IPS-NIHi7 (cell line): ENCODE measurements at regions not wholly inside any gene's neighbourhood (a gene's known extent, or its start where the extent isn't known, plus 50 kb on each side); places are given as distances from the start of the nearest gene placed in this dataset.
A peak's percentile ranks its signal among the peaks of the same experiment; 100 is the strongest.

ENCODE experiments used
- DNase-seq: peaks from one replicate; pipeline ENCODE4 v3.0.0; 2012; ENCODE audit warnings: mixed read lengths; ENCODE audit errors: extremely low spot score

- no peak for DNase-seq
Measured at GRCh38 chr6:113562248-113562647, 294.9 kb upstream of the MARCKS start.

GRCh38 chr6:113564371-113565171 is 292.6 kb upstream of the MARCKS start:
- DNase-seq = peak; percentile 82

- DNase-seq = no peak
Measured at GRCh38 chr6:113565306-113565705, 291.8 kb upstream of the MARCKS start.

- no peak for DNase-seq
Measured at GRCh38 chr6:113570161-113570560, 287.0 kb upstream of the MARCKS start.

DNA sequence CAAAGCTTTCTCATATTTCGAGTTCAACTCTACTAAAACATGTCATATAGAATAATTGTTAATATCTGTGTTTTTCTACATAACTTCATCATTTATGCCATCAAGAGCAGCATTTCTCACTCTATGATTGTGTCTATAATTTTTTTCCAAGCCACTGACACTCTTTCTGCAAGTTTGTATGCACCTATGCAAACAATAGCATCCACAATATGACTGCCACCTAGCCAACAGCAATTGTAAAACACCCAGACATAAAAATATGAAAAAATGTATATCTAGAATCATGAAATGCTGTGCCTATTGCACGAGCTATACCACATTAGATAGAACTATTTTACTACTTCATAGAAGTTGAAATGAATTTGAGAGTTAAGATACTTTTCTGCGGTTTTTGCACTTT is 286.5 kb upstream of the MARCKS start:
- DNase-seq = no peak

- DNase-seq = no peak
Measured at GRCh38 chr6:113574147-113574546, 283.0 kb upstream of the MARCKS start.

DNA sequence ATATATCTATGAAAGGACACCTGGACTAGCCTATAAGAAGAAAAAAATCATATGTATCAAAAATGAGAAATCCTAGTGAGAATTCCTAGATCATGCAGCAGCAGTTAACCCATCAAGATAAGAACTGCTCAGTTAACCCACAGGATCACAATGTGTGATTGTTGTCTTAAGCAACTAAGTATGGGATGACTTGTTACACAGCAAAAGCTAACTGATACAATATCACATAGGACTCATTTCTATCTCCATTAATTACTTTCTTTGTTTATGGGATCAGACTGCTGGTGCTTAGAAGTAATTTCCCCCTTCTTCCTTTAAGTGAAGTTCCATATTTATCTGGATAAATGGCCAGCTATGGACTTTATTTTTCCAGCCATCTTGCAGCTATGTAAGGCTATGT is 280.8 kb upstream of the MARCKS start:
- DNase-seq = no peak

DNA sequence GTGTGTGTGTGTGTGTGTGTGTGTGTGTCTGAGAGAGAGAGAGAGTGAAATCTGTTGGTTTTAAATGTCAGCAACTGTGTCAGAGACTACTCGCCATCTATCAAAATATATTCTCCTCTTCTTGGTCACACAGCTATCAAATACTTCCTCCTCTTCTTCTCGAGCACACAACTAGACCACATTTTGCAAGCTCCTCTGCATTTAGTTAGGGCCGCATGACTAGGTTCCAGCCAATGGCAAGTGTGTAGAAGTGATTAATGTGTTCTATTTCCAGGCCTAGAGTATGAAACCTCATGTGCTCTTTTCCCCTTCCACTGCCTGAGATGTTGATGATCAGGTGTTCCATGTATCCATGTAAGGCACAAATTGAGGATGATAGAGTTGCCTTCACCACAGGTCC is 278.5 kb upstream of the MARCKS start:
- no peak for DNase-seq

DNA sequence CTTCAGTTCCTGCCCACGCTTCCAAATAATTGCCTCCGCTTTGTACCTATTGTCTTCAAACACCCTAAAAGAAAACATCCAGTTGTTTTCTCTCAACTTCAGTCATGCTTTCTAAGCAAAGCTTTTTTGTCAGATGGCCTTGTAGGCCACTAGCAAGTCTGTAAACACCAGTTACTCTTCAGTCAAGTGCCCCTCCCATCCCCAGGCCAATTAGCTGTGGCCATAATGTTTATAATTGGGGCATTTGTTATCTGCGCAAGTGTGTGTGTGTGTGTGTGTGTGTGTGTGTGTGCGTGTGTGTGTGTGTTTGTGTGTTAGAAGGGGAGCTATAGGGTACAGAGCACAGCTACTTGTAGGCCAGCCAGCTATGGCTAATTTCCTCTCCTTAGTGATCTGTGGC is 272.4 kb upstream of the MARCKS start:
- DNase-seq = no peak

GRCh38 chr6:113585246-113585645 is 271.9 kb upstream of the MARCKS start:
- no peak for DNase-seq

DNA sequence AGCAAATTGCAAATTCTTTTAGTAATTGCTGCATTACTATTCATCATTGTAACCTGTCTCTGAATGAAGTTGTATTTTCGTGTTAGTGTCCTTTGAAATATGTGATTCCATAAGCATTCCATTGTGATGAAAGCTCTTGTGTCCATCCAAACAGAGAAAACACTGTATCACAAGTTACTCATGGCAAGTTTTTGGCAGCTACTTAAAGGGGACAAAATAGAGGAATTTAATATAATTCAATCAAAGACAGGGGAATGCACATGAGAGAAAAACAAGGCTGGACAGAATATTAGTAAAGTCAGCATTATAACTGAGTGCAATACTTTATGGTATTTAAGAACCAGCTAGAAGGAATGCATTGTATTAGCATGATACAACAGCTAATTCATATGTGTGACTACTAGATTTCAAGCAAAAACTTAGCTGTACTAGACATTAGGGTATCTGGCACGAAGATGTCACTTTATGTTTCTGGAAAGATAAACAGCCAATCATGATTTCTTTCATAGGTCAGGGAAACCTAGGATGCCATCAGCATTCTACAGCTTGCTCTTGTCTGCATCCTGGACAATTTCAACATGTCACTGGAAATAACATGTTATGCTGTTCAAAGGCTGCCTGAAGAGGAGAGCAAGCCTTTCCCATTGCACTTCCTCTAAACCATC is 270.6 kb upstream of the MARCKS start:
- DNase-seq = no peak

DNA sequence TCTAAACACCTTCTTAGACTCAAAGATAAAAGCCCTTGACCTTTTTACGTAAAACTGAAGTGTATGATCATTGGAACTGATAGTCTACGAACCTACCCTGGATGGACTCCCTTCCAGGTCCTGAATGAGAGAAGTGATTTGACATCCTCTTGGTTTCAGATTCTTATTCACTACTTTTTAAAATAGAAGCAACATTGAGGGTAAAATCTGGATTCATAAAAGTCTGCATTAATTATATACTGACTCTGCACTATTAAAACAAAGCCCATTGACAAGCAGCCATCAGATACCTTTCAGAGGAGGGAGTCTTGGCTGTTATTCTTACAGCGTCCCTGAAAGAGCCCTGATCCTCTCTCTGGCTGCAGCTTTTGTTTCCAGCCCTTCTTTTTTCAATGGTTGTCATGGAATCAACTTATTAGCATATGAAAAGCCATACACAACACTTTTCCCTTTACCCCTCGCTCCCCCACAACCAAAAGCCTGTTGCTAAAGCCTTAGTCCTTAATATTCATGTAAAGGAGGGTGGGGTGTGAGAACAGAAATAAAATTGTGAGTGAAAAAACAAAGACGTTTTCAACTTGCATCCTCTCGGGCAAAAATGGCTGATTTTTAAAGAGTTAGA is 270.0 kb upstream of the MARCKS start:
- peak; percentile 53 for DNase-seq

DNA sequence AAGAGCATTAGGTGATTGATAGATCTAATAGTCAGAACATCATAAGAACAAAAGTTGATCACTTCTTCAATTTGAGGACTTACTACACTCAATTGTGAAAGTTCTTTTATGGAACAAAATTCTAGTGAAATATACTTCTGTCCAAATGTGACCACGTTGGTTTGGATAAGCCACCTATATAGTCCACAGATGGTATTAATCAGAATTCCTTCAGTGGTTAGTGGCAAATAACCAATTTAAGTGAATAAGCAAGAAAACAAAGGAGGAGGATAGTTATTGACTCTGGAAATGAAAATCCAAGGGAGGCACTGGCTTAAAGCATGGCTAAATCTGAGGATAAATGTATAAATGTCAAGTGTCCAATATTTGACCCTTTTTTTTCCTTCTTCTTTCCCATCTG is 268.5 kb upstream of the MARCKS start:
- no peak for DNase-seq

DNA sequence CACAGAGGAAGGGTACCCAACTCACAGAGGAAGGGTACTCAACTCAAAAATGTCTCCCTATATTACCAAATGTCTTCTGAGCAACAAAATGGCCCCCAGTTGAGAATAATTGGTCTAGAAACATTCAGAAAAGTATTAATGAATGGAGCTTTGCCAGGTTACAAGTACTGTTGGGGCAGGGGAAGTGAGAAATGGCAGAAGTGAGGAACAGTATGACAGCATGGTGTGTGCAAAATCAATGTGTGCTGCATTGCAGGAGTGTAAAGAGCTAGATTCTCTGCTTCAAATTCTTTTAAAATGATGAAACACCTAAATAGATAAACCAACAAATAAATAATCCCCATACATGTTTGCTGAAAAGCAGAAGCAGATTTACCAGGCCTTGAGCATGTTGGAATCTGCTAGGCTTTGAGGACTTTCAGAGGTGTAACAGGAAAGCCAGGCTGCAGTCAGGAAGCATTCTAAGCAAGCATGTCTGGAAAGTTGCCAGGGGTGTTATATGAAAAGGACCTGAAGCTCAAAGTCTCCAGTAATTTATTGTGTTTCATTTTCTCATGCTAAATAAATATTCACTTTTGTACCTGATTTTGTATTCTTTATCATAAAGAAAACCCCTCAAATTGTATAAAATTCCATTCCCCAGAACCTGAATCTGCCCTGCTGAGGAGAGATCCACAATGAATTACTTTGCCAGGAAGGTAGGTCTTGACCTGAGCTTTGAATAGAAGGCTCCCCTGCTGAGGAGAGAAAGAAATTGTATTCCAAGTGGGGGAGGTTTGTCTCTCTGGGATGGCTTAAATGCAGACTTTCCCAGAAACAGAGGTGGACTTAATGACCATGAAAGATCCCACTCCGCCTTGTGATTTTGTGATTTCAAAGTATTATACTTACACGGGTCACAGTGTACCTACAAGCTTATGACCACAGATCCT is 265.0 kb upstream of the MARCKS start:
- DNase-seq = peak; percentile 45

DNA sequence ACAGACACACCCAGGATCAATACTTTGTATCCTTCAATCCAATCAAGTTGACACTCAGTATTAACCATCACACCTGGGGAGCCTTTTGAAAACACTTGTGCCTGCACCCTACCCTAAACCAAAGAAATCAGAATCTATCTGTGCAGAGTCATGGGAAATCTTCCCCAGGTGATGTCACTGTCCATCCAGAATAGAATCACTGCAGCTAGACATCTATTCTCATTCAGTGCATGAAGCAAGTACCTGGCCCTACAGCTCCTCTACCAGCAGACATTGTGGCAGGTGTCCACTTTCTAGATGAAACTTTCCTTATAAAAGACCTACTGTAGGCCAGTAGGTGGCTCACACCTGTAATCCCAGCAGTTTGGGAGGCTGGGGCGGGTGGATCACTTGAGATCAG is 262.4 kb upstream of the MARCKS start:
- no peak for DNase-seq

DNA sequence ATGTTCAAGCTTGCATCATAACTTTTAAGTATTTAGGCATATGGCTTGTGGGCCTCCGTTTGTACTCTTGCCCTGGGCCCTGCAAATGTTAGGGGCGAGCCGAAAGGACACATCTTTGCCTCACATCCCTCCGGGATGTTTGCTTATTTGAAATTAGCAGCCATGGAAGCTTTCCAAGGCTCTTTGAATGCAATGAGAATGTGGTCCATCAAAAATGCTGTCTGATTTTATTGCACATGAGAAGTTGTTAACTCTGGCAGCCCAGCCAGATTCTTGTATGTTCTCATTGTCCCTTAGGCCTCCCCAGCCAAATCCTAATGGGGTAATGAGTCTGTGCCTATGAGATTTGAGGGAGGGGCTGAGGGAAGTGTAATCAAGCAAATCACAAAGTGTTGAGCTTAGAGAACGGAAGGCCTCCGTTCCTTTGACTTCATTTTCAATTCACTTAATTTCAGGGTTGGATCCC is 261.2 kb upstream of the MARCKS start:
- no peak for DNase-seq

GRCh38 chr6:113596387-113597230 is 260.5 kb upstream of the MARCKS start:
- no peak for DNase-seq

GRCh38 chr6:113597231-113597583 is 259.9 kb upstream of the MARCKS start:
- no peak for DNase-seq

DNA sequence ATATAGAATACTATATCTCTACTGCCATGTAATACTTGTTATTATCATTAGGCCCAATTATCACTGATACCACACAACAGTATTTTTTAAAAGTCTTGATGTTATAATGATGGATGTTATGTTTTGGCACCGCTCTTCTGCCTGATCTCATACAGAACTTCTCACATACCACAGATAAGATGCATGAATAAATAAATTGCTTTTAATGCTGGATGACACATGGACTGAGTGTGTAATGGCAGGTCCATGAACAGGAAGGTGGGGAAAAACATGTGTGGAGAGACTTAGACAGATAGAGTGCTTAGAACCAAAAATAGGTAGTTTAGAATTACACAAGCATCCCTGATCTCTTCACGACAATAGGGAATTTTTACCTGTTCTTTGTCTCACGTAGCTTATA is 258.4 kb upstream of the MARCKS start:
- DNase-seq = no peak

- peak; percentile 20 for DNase-seq
Measured at GRCh38 chr6:113599444-113599843, 257.7 kb upstream of the MARCKS start.
